ENCODE measurements at regions not wholly inside any gene's neighbourhood (a gene's known extent, or its start where the extent isn't known, plus 50 kb on each side); places are given as distances from the start of the nearest gene placed in this dataset.

- TF ChIP-seq ELK1 (IDR thresholded peaks at IDR 0.05; ENCODE audit: low read depth, low read length) (no peak), MAFK (IDR thresholded peaks at IDR 0.05; ENCODE audit: partially characterized antibody) (no peak), ZFP36 (IDR thresholded peaks at IDR 0.05; ENCODE audit: borderline replicate concordance, partially characterized antibody) (no peak), TFCP2L1 (CRISPR knock-in tag; IDR thresholded peaks at IDR 0.05) (no peak), CBX2 (IDR thresholded peaks at IDR 0.05; ENCODE audit: borderline replicate concordance, low read depth) (no peak), EHMT2 (IDR thresholded peaks at IDR 0.05; ENCODE audit: low read depth) (no peak), SREBF2 (IDR thresholded peaks at IDR 0.05) (no peak), RAD21 (conservative IDR thresholded peaks at IDR 0.05 in 1 of 2, IDR thresholded peaks at IDR 0.05 in 1 of 2) (no peak), RARB (CRISPR knock-in tag; IDR thresholded peaks at IDR 0.05) (no peak), FOXS1 (CRISPR knock-in tag; IDR thresholded peaks at IDR 0.05) (no peak), NPAS2 (CRISPR knock-in tag; IDR thresholded peaks at IDR 0.05; ENCODE audit: borderline replicate concordance) (no peak), RFX5 (IDR thresholded peaks at IDR 0.05) (no peak), CHD2 (IDR thresholded peaks at IDR 0.05; ENCODE audit: low read length, partially characterized antibody) (no peak)
- Histone ChIP-seq H3K27ac (peak overlapping the region in 1 of 2 experiments; percentile 56; a peak in 4 of 6 replicates), H3K9me3 (no peaks in the 10 kb centered on the region; the same call in 2 of the 3 replicates), H3K4me3 (no peak overlapping the region), H3K4me2 (peak overlapping the region; percentile 45), H3K4me1 (peaks cover 13% of the 10 kb centered on the region)
- DNase-seq (ENCODE audit: low read depth in 1 of 2, low spot score in 1 of 2) (no peak), FAIRE-seq (peak; percentile 82), ATAC-seq (peak; percentile 59 to 65; a peak in 4 of 6 replicates)
- POLR2A ChIA-PET = no interaction called here
- CTCF ChIA-PET = interaction anchor here (1.0 to 1.6 kb wide), 2 partner anchors 9 to 31 kb away, joined by 4 read pairs; no protein-coding TSS in a partner anchor
- WGBS (ENCODE audit: missing lambda C conversion rate) = 15% methylated on average over 5 of the region's 5 CpGs
Measured at GRCh38 chr17:71430281-71430680, 690.5 kb upstream of the SOX9 start.

- FAIRE-seq = peak; percentile 77
- ChIA-PET CTCF (interaction anchor here (0.7 to 1.6 kb wide), 2 partner anchors 8 to 126 kb away, joined by 4 read pairs; no protein-coding TSS in a partner anchor), POLR2A (no interaction called here)
- 79% methylated on average over 2 of the region's 2 CpGs for WGBS (ENCODE audit: missing lambda C conversion rate)
- Histone ChIP-seq H3K4me3 (no peak overlapping the region), H3K4me2 (no peak overlapping the region), H3K4me1 (peaks cover 13% of the 10 kb centered on the region), H3K27ac (no peak overlapping the region), H3K9me3 (no peaks in the 10 kb centered on the region; the same call in 2 of the 3 replicates)
- ATAC-seq = no peak
- TF ChIP-seq TFCP2L1 (CRISPR knock-in tag; IDR thresholded peaks at IDR 0.05) = no peak
- TF ChIP-seq HMGXB4 (CRISPR knock-in tag; IDR thresholded peaks at IDR 0.05; ENCODE audit: borderline replicate concordance) = no peak
- TF ChIP-seq POLR2A (IDR thresholded peaks at IDR 0.05; ENCODE audit: low read length) = no peak
- no peak for TF ChIP-seq CHD4 (IDR thresholded peaks at IDR 0.05; ENCODE audit: borderline replicate concordance)
- TF ChIP-seq GATA3 (IDR thresholded peaks at IDR 0.05; ENCODE audit: borderline replicate concordance) = no peak
- no peak for DNase-seq (ENCODE audit: low read depth in 1 of 2, low spot score in 1 of 2)
Measured at GRCh38 chr17:71431146-71431545, 689.7 kb upstream of the SOX9 start.

- ATAC-seq = no peak
- CTCF ChIA-PET = no interaction called here
- no peak for DNase-seq (ENCODE audit: low read depth in 1 of 2, low spot score in 1 of 2)
- Histone ChIP-seq H3K27ac (no peak overlapping the region), H3K4me1 (peaks cover 13% of the 10 kb centered on the region), H3K4me2 (no peak overlapping the region), H3K9me3 (no peaks in the 10 kb centered on the region; the same call in 2 of the 3 replicates), H3K4me3 (no peak overlapping the region)
- TF ChIP-seq REST (IDR thresholded peaks at IDR 0.05) = no peak
- no peak for TF ChIP-seq HOXB5 (CRISPR knock-in tag; IDR thresholded peaks at IDR 0.05)
- TF ChIP-seq CBX8 (IDR thresholded peaks at IDR 0.05) = no peak
- no peak for TF ChIP-seq RCOR1 (IDR thresholded peaks at IDR 0.05; ENCODE audit: low read depth, low read length)
- TF ChIP-seq EP300 (IDR thresholded peaks at IDR 0.05) = no peak
- TF ChIP-seq ZFP36 (IDR thresholded peaks at IDR 0.05; ENCODE audit: borderline replicate concordance, partially characterized antibody) = no peak
- no peak for TF ChIP-seq HEYL (CRISPR knock-in tag; IDR thresholded peaks at IDR 0.05)
- TF ChIP-seq MAZ (IDR thresholded peaks at IDR 0.05; ENCODE audit: borderline replicate concordance, low read depth, low read length) = no peak
- no peak for TF ChIP-seq ZC3H11A (IDR thresholded peaks at IDR 0.05)
- 24% methylated on average over 2 of the region's 2 CpGs for WGBS (ENCODE audit: missing lambda C conversion rate)
- no peak for FAIRE-seq
- POLR2A ChIA-PET = no interaction called here
Measured at GRCh38 chr17:71432378-71433315, 688.2 kb upstream of the SOX9 start.
